Adrenal gland (tissue), 9 donors: ENCODE measurements at regions not wholly inside any gene's neighbourhood (a gene's known extent, or its start where the extent isn't known, plus 50 kb on each side); places are given as distances from the start of the nearest gene placed in this dataset.

Source experiments
- DNase-seq, 7 donors: peaks; one replicate each; pipeline ENCODE4 v3.0.0-alpha.2; 2019 to 2020
- H3K27ac ChIP-seq, 5 donors: fragments of 200-600 bp; sonication (generic) in 4 of 5; 1 replicate in 3 of 5; 2 replicates in 2 of 5; pipeline versions ENCODE4 v1.5.1 to v1.8.0; 2016 to 2020; ENCODE audit warnings: mild to moderate bottlenecking in 1 of 5
- H3K27me3 ChIP-seq: fragments of 200-600 bp; 2 replicates; pipeline ENCODE4 v1.8.0; 2021
- H3K36me3 ChIP-seq, 2 donors: fragments of 200-600 bp; replicated peaks in 1 of 2; 1 replicate in 1 of 2; 2 replicates in 1 of 2; pipeline versions ENCODE4 v1.5.1 to v1.8.0; 2018 to 2022
- H3K4me1 ChIP-seq, 2 donors: fragments of 200-600 bp; replicated peaks in 1 of 2; 1 replicate in 1 of 2; 2 replicates in 1 of 2; pipeline versions ENCODE4 v1.5.1 to v1.8.0; 2018 to 2021
- H3K4me3 ChIP-seq, 4 donors: fragments of 200-600 bp; sonication (generic) in 3 of 4; one replicate each; pipeline ENCODE4 v1.5.1; 2016 to 2018
- H3K9me3 ChIP-seq, 3 donors: fragments of 200-600 bp; sonication (generic) in 1 of 3; replicated peaks in 1 of 3; 1 replicate in 2 of 3; 2 replicates in 1 of 3; pipeline versions ENCODE4 v1.5.1 to v1.8.0; 2016 to 2021
- POLR2A ChIP-seq, 2 donors: fragments of 450-650 bp; IDR thresholded peaks; one replicate each; pipeline ENCODE4 v1.6.1; 2017; ENCODE audit warnings: antibody characterized with exemption in 2 of 2, mild to moderate bottlenecking in 2 of 2, moderate library complexity in 1 of 2
- whole genome bisulfite sequencing, 4 donors: extraction: QIAGEN DNeasy Blood & Tissue Kit in 2 of 4; methylation state at CpG; one replicate each; pipeline versions ENCODE4 v1.1.5 to v1.1.7; 2013 to 2017; 5-methylcytosine and 5-hydroxymethylcytosine counted together
- intact Hi-C, 2 donors: fragments of 100-400 bp; cut with DNase I; formaldehyde crosslinking; loops; one replicate each; pipeline versions ENCODE4 v1.14.1 to v1.15.0; 2022 to 2023
- TF ChIP-seq, protein P1 (sequence below), 6 experiments: fragments of 450-650 bp in 4 of 6; fragments of 200-600 bp in 2 of 6; sonication (generic) in 1 of 6; IDR thresholded peaks; 1 replicate in 5 of 6; 2 replicates in 1 of 6; pipeline versions ENCODE4 v1.5.1 to v1.8.0; 2016 to 2021; ENCODE audit warnings: antibody characterized with exemption in 6 of 6, mild to moderate bottlenecking in 2 of 6, moderate library complexity in 1 of 6
- donor health status: healthy with polysubstance abuse.
- donor health status: Bipolar disorder and iron deficiency.
- donor health status: DM: yes; HTN: yes; CAD: no.
- donor health status: DM: no; HTN: no; CAD: no.
- donor health status: DM: no; HTN: no; CAD: no.

DNA sequence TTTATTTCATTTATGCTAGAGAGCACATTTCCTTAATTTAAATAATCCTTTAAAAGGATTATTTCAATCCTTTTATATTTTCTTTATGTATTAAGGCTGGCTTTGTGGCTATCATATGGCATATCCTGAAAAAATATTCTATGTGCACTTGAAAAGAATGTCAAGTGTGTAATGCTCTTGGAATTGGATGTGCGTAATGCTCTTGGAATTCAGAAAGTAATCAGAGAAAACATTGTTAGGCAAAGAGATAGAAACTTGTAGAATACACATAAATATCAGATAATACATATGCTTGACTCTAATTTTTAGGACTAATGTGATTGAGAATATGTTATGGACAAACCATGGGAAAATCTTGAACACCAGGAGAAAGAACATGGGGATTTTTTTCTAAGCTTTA lies 197.5 kb upstream of the COL3A1 start:
- Histone ChIP-seq H3K9me3 (no peaks in the 10 kb centered on the region), H3K27ac (no peak overlapping the region), H3K4me3 (no peak overlapping the region), H3K36me3 (no peaks in the 10 kb centered on the region), H3K4me1 (no peaks in the 10 kb centered on the region), H3K27me3 (no peaks in the 10 kb centered on the region)
- intact Hi-C loops: no loop called here
- 82 to 87% (median 84%) methylated on average over 1 of the region's 1 CpG for WGBS, 4 donors
- DNase-seq: no peak
- no peak for TF ChIP-seq POLR2A (IDR thresholded peaks at IDR 0.05)
- TF ChIP-seq, protein P1, sequence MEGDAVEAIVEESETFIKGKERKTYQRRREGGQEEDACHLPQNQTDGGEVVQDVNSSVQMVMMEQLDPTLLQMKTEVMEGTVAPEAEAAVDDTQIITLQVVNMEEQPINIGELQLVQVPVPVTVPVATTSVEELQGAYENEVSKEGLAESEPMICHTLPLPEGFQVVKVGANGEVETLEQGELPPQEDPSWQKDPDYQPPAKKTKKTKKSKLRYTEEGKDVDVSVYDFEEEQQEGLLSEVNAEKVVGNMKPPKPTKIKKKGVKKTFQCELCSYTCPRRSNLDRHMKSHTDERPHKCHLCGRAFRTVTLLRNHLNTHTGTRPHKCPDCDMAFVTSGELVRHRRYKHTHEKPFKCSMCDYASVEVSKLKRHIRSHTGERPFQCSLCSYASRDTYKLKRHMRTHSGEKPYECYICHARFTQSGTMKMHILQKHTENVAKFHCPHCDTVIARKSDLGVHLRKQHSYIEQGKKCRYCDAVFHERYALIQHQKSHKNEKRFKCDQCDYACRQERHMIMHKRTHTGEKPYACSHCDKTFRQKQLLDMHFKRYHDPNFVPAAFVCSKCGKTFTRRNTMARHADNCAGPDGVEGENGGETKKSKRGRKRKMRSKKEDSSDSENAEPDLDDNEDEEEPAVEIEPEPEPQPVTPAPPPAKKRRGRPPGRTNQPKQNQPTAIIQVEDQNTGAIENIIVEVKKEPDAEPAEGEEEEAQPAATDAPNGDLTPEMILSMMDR (IDR thresholded peaks at IDR 0.05): no peak

DNA sequence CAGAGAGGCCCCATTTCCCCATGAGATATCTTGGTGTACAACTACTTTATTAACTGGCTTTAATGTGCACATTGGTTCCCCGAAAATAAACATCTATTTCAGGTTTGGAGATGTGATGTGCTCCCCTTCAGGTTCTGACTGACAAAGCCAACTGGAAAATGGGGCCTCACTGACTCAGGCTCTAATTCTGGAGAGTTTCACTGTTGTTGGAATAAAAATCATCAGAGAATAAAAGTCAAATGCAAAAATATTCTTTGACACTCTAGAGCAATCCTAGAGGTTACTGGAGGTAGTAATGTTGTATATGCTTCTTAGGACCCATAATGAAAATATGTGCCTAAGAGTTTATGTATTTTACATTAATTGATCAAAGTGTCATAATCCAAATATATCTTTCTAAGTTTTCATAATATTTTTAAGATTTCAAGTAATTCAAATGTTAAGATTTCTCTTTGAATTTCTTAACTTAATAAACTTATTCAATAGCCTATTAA lies 189.9 kb upstream of the COL3A1 start:
- TF ChIP-seq, protein P1 (IDR thresholded peaks at IDR 0.05): no peak
- no peak for TF ChIP-seq POLR2A (IDR thresholded peaks at IDR 0.05)
- Histone ChIP-seq H3K4me3 (no peak overlapping the region), H3K27me3 (no peaks in the 10 kb centered on the region), H3K9me3 (no peaks in the 10 kb centered on the region), H3K27ac (no peak overlapping the region), H3K36me3 (no peaks in the 10 kb centered on the region), H3K4me1 (peaks cover 0 to 17% of the 10 kb centered on the region in 2 donors)
- DNase-seq: no peak
- intact Hi-C loops: no loop called here
- WGBS, 4 donors: 53 to 92% (median 76%) methylated on average over 1 of the region's 1 CpG

DNA sequence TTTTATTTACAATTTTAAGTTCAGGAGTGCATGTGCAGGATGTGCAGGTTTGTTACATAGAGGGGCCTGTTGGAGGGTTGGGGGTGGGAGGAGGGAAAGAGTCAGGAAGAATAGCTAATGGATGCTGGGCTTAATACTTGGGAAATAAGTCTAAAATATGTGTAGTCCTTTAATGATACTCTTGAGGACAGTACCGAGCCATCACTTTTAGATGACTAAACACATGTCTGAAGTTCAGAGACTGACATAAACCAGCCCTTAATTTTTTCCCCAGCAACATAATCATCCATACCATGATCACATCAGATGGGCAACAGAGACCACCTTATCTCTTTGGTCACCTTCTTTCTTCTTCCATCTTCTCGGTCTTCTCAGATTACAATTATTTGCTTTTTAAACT lies 189.1 kb upstream of the COL3A1 start:
- 85 to 93% (median 89%) methylated on average over 2 of the region's 2 CpGs for WGBS, 4 donors
- TF ChIP-seq, protein P1 (IDR thresholded peaks at IDR 0.05): no peak
- no peak for TF ChIP-seq POLR2A (IDR thresholded peaks at IDR 0.05)
- Histone ChIP-seq H3K27me3 (no peaks in the 10 kb centered on the region), H3K9me3 (no peaks in the 10 kb centered on the region), H3K36me3 (no peaks in the 10 kb centered on the region), H3K4me3 (no peak overlapping the region), H3K27ac (no peak overlapping the region), H3K4me1 (peaks cover 0 to 17% of the 10 kb centered on the region in 2 donors)
- no peak for DNase-seq
- intact Hi-C loops: no loop called here

GRCh38 chr2:188785490-188785889 lies 188.7 kb upstream of the COL3A1 start:
- H3K36me3 ChIP-seq: no peaks in the 10 kb centered on the region
- intact Hi-C loops: no loop called here
- H3K27ac ChIP-seq: peak overlapping the region in 1 of 5 donors; percentile 75
- no peak overlapping the region for H3K4me3 ChIP-seq
- 80 to 85% (median 81%) methylated on average over 6 of the region's 6 CpGs for WGBS, 4 donors
- TF ChIP-seq, protein P1 (IDR thresholded peaks at IDR 0.05): no peak
- TF ChIP-seq POLR2A (IDR thresholded peaks at IDR 0.05): no peak
- H3K4me1 ChIP-seq: peaks cover 0 to 17% of the 10 kb centered on the region in 2 donors
- H3K27me3 ChIP-seq: no peaks in the 10 kb centered on the region
- no peaks in the 10 kb centered on the region for H3K9me3 ChIP-seq
- DNase-seq: no peak
